Heart right ventricle (tissue), 16 donors: ENCODE measurements at regions not wholly inside any gene's neighbourhood (a gene's known extent, or its start where the extent isn't known, plus 50 kb on each side); places are given as distances from the start of the nearest gene placed in this dataset.

Source experiments
- ATAC-seq, 8 donors: fragments of 200-7000 bp; cut with Tn5 transposase; one replicate each; pipeline ENCODE4 v1.9.1; 2020; ENCODE audit warnings: mild to moderate bottlenecking in 8 of 8, moderate library complexity in 8 of 8, moderate number of reproducible peaks in 1 of 8
- DNase-seq, 2 donors: peaks; one replicate each; pipeline ENCODE4 v3.0.0-alpha.2; 2020
- H3K27ac ChIP-seq, 10 donors: fragments of 200-600 bp; sonication (generic) in 2 of 10; one replicate each; pipeline versions ENCODE4 v1.5.0 to v1.8.0; 2020 to 2022; ENCODE audit warnings: mild to moderate bottlenecking in 3 of 10
- H3K27me3 ChIP-seq, 7 donors: fragments of 200-600 bp; one replicate each; pipeline ENCODE4 v1.8.0; 2021 to 2022; ENCODE audit warnings: mild to moderate bottlenecking in 2 of 7
- H3K36me3 ChIP-seq, 9 donors: fragments of 200-600 bp; sonication (generic) in 1 of 9; one replicate each; pipeline versions ENCODE4 v1.5.0 to v1.8.0; 2020 to 2022; ENCODE audit warnings: mild to moderate bottlenecking in 2 of 9
- H3K4me1 ChIP-seq, 9 donors: fragments of 200-600 bp; sonication (generic) in 1 of 9; one replicate each; pipeline versions ENCODE4 v1.5.0 to v1.8.0; 2020 to 2022; ENCODE audit warnings: mild to moderate bottlenecking in 4 of 9
- H3K4me3 ChIP-seq, 10 donors: fragments of 200-600 bp; sonication (generic) in 2 of 10; one replicate each; pipeline versions ENCODE4 v1.5.0 to v1.8.0; 2020 to 2022; ENCODE audit warnings: mild to moderate bottlenecking in 7 of 10, moderate library complexity in 2 of 10
- H3K9me3 ChIP-seq, 11 donors: fragments of 200-600 bp in 10 of 11; sonication (generic) in 2 of 11; one replicate each; pipeline versions ENCODE4 v1.5.0 to v1.8.0; 2013 to 2022; ENCODE audit warnings: mild to moderate bottlenecking in 2 of 11, control low read depth in 1 of 11, moderate library complexity in 1 of 11
- WGBS, 2 donors: extraction: QIAGEN DNeasy Blood & Tissue Kit; methylation state at CpG; one replicate each; pipeline ENCODE4 v1.1.7; 2013; ENCODE audit warnings: inconsistent platforms in 1 of 2; 5-methylcytosine and 5-hydroxymethylcytosine counted together
- intact Hi-C, 10 donors: fragments of 100-400 bp; cut with DNase I; formaldehyde crosslinking; loops; one replicate each; pipeline versions ENCODE4 v1.11.1 to v1.14.2; 2022
- TF ChIP-seq, protein P1 (sequence below), 9 donors: fragments of 200-600 bp; sonication (generic) in 2 of 9; IDR thresholded peaks; one replicate each; pipeline versions ENCODE4 v1.5.0 to v1.8.0; 2021 to 2022; ENCODE audit warnings: antibody characterized with exemption in 9 of 9, mild to moderate bottlenecking in 5 of 9, moderate library complexity in 1 of 9
- donor health status: Arrhythmogenic right ventricular cardiomyopathy.
- donor health status: ischemic (EF 13 %, LVEDD 7.1; RV severe dilation, severe dysfunction).
- donor health status: healthy with polysubstance abuse.
- donor health status: DM: no; HTN: yes; CAD: no.
- donor health status: DM: no; HTN: no; CAD: no.
- donor health status: ischemic (EF 25% LVEDD 6.9; RV normal size, moderate dysfunction).
- donor health status: ischemic (EF 25% LVEDD 5.7; RV mildly dilated, moderate dysfunction).
- donor health status: healthy.
- donor health status: DM: yes; HTN: yes; CAD: no.
- donor health status: Ischemic cardiomyopathy.
- donor health status: ischemic (EF 35%, LVEDD 5.7; RV mildly dilated, moderate dysfunction).
- donor health status: nonischemic (EF 11% LVEDD 7.7; RV severe dilation, severe dysfunction).
- donor health status: DM: yes; HTN: yes; CAD: no.
- donor health status: PGD.
- donor health status: ischemic (EF 29% LVEDD 5.4; RV normal size, mild dysfunction).
- donor health status: nonischemic (EF 23%, LVEDD 6.1; RV moderate dilation, normal function).

DNA sequence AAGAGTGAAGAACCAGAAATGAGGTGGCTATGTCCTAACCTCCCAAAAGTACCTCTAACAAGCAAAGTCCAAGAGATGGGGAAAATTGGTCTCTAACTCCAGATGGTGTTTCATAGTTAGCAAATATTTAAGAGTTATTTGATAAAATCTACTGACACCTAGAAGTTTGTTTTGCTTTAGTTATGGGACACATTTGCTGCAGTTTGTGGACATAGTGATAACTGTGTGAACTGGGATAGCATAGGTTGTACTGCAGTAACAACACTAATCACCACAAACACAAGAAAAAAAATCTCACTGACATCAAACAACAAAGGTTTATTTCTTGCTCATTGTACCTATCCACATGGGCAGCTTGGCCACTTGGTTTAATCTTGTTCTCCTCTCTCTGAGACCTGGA is 965.0 kb upstream of the SPRY2 start:
- Histone ChIP-seq H3K4me3 (no peak overlapping the region), H3K27me3 (no peaks in the 10 kb centered on the region), H3K36me3 (no peaks in the 10 kb centered on the region), H3K4me1 (no peaks in the 10 kb centered on the region), H3K27ac (no peak overlapping the region), H3K9me3 (peaks cover 0 to 2% (median 0%) of the 10 kb centered on the region in 11 donors)
- intact Hi-C loops = no loop called here
- DNase-seq = no peak
- TF ChIP-seq, protein P1, sequence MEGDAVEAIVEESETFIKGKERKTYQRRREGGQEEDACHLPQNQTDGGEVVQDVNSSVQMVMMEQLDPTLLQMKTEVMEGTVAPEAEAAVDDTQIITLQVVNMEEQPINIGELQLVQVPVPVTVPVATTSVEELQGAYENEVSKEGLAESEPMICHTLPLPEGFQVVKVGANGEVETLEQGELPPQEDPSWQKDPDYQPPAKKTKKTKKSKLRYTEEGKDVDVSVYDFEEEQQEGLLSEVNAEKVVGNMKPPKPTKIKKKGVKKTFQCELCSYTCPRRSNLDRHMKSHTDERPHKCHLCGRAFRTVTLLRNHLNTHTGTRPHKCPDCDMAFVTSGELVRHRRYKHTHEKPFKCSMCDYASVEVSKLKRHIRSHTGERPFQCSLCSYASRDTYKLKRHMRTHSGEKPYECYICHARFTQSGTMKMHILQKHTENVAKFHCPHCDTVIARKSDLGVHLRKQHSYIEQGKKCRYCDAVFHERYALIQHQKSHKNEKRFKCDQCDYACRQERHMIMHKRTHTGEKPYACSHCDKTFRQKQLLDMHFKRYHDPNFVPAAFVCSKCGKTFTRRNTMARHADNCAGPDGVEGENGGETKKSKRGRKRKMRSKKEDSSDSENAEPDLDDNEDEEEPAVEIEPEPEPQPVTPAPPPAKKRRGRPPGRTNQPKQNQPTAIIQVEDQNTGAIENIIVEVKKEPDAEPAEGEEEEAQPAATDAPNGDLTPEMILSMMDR (IDR thresholded peaks at IDR 0.05) = no peak
- ATAC-seq = no peak

DNA sequence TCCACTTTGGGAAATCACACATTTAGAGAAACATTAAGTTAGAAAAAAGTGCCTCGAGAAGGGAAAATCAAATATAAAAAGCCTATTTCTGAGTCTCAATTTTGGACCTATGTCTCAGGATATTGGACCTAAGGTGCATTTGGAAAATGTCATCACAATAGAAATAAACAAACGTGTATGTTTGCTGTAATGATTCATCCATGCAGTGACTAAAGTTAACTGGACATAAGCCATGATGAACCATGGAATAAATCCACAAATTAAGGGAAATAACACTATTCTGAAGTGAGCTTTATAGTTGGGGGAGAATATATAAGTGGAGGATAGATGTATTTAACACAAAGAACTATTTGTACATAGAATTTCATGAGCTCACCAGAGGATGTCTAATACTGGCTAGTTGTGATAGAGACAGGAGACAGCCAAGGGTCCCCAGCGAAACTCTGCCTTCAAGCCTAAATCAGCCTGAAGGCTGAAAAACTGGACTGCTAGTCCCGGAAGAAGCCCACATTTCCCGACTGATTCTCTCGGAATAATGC is 963.3 kb upstream of the SPRY2 start:
- Histone ChIP-seq H3K36me3 (no peaks in the 10 kb centered on the region), H3K9me3 (peaks cover 0 to 2% (median 0%) of the 10 kb centered on the region in 11 donors), H3K27ac (no peak overlapping the region), H3K4me1 (no peaks in the 10 kb centered on the region), H3K27me3 (no peaks in the 10 kb centered on the region), H3K4me3 (no peak overlapping the region)
- TF ChIP-seq, protein P1 (IDR thresholded peaks at IDR 0.05) = no peak
- 66 to 69% methylated on average over 6 of the region's 6 CpGs for WGBS, 2 donors
- ATAC-seq (no peak), DNase-seq (no peak)
- intact Hi-C loops = no loop called here

DNA sequence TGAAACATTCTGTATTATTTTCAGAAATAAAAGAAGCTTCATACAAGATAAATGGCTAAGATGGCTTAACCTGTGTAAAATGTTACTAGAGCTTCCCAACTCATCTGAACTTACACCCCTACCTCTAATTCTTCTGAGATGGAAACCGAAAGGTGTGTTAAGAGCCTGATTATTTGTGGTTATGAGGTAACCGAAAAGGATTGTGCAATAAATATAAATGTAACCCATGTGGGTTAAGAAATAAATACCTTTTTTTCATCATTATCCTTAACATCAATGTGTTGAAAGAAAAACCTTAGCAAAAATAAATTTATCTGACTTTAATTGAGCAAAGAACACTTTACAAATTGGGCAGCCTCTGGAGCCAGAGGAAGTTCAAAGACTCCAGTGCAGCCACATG is 961.8 kb upstream of the SPRY2 start:
- H3K27me3 ChIP-seq = no peaks in the 10 kb centered on the region
- intact Hi-C loops = no loop called here
- ATAC-seq (no peak), DNase-seq (no peak)
- H3K4me1 ChIP-seq = no peaks in the 10 kb centered on the region
- TF ChIP-seq, protein P1 (IDR thresholded peaks at IDR 0.05) = no peak
- no peak overlapping the region for H3K4me3 ChIP-seq
- WGBS, 2 donors = 89 to 91% methylated on average over 2 of the region's 2 CpGs
- no peaks in the 10 kb centered on the region for H3K36me3 ChIP-seq
- H3K27ac ChIP-seq = no peak overlapping the region
- peaks cover 0 to 2% (median 0%) of the 10 kb centered on the region in 11 donors for H3K9me3 ChIP-seq

DNA sequence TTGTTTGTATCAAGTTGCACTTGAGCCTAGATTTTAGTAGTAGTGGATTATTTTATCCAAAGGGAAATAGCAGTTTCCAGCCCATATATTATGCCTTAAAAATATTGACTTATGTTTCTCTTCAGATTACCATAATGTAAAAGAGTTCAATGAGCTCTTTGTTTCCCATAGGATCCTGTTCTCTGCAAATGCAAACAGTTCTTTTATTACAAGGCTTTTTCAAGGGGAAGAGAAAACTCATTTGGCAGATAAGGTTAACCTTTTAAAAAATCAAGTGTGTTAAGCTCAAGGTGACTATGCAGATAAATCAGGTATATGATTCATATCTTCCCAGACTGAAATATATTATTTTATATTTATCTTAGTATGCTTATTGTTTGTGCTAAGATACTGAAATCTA is 961.2 kb upstream of the SPRY2 start:
- H3K27ac ChIP-seq = no peak overlapping the region
- no peaks in the 10 kb centered on the region for H3K4me1 ChIP-seq
- intact Hi-C loops = no loop called here
- H3K9me3 ChIP-seq = peaks cover 0 to 2% (median 0%) of the 10 kb centered on the region in 11 donors
- ATAC-seq (no peak), DNase-seq (no peak)
- TF ChIP-seq, protein P1 (IDR thresholded peaks at IDR 0.05) = no peak
- H3K27me3 ChIP-seq = no peaks in the 10 kb centered on the region
- H3K36me3 ChIP-seq = no peaks in the 10 kb centered on the region
- no peak overlapping the region for H3K4me3 ChIP-seq
